ENCODE measurements at regions not wholly inside any gene's neighbourhood (a gene's known extent, or its start where the extent isn't known, plus 50 kb on each side); places are given as distances from the start of the nearest gene placed in this dataset.

DNA sequence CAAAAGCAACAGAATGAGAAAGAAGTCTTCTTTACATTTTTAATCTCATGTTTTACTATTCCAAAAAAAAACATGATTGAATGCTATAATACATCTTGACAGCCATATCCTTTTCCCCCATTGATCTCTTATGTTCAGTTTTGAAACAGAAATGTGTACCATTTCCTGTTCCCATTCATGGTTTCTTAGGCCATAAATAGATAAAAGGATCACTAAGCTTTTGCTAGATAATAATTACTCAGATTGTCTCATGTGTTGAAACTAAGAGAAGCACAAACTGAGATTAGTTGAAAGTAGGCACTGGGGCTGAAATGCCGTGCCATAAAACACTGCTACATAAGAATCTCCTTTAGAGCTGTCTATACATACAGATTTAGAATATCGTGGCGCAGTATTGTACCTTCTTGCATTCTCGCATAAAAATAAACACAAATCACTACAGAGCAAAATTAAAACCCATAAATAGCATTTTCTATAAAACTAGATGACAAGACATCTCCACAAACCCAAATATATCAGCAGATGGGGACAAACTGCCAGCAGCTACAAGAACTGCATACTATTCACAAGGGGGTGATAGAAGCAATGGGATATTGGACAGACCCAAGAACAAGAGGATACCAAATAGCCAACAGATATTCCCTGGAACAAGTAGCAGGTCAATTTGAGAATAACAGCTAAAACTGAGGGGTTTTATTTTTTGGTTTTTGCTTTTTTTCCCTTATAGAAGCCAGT, 405.3 kb upstream of the PRMT6 start:
- Histone ChIP-seq H3K4me3 (ENCODE audit: low read depth in 1 of 2, low read length in 2 of 2) (no peak overlapping the region), H3K79me2 (ENCODE audit: insufficient read depth, low read length) (no peaks in the 10 kb centered on the region), H2AFZ (ENCODE audit: low read depth, low read length) (no peak overlapping the region), H3K4me1 (ENCODE audit: insufficient read depth, low read length) (no peaks in the 10 kb centered on the region), H3K36me3 (ENCODE audit: insufficient read depth, low read length) (no peaks in the 10 kb centered on the region), H3K4me2 (ENCODE audit: insufficient read depth, low read length) (no peak overlapping the region), H3K27ac (ENCODE audit: low read length) (no peak overlapping the region), H3K27me3 (ENCODE audit: insufficient read depth, low read length, poor library complexity) (no peaks in the 10 kb centered on the region), H4K20me1 (ENCODE audit: insufficient read depth, low read length) (no peaks in the 10 kb centered on the region), H3K9ac (ENCODE audit: low read depth, low read length) (no peak overlapping the region), H3K9me3 (ENCODE audit: insufficient read depth, low read length, severe bottlenecking) (no peaks in the 10 kb centered on the region)
- no peak for TF ChIP-seq EZH2 (IDR thresholded peaks at IDR 0.05; ENCODE audit: borderline replicate concordance, low read depth, low read length, severe bottlenecking)
- TF ChIP-seq, protein P1, sequence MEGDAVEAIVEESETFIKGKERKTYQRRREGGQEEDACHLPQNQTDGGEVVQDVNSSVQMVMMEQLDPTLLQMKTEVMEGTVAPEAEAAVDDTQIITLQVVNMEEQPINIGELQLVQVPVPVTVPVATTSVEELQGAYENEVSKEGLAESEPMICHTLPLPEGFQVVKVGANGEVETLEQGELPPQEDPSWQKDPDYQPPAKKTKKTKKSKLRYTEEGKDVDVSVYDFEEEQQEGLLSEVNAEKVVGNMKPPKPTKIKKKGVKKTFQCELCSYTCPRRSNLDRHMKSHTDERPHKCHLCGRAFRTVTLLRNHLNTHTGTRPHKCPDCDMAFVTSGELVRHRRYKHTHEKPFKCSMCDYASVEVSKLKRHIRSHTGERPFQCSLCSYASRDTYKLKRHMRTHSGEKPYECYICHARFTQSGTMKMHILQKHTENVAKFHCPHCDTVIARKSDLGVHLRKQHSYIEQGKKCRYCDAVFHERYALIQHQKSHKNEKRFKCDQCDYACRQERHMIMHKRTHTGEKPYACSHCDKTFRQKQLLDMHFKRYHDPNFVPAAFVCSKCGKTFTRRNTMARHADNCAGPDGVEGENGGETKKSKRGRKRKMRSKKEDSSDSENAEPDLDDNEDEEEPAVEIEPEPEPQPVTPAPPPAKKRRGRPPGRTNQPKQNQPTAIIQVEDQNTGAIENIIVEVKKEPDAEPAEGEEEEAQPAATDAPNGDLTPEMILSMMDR (IDR thresholded peaks at IDR 0.05; ENCODE audit: borderline replicate concordance, extremely low read depth, low read length, poor library complexity, severe bottlenecking): no peak
- ATAC-seq (ENCODE audit: insufficient read depth, low read depth): no peak
- no peak for DNase-seq

DNA sequence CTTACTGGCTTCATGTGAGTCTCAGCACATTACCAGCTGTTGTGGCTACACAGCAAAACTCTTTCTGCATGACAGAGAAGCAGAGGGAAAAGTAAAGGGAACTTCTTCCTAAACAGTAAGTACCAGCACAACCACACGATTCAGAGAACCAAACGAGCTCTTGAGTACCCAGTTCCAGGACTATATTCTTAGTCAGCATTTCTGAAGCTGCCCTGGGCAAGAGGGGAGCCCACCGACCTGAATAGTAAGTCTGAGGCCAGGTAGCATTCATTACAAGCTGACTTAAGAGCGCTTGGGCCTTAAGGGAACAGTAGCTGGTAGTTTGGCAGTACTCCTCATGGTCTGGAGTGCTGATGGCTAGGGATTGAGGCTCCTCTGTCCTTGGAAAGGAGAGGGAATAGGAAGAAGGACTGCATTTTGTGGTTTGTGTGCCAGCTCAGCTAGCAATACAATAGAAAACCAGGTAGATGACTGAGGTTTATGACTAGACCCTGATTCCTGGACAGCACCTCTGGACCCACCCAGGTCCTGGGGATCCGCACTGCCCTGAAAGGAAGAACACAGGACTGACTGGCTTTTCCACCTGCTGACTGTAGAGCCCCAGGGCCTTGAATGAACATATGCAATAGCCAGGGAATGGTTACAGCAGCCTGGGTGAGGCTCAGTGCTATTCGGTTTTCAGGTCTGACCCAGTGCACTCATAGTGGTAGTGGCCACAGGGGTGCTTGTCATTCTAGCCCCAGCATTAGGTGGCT, 396.8 kb upstream of the PRMT6 start:
- Histone ChIP-seq H3K27me3 (ENCODE audit: insufficient read depth, low read length, poor library complexity) (no peaks in the 10 kb centered on the region), H3K79me2 (ENCODE audit: insufficient read depth, low read length) (no peaks in the 10 kb centered on the region), H4K20me1 (ENCODE audit: insufficient read depth, low read length) (no peaks in the 10 kb centered on the region), H3K4me3 (ENCODE audit: low read depth in 1 of 2, low read length in 2 of 2) (no peak overlapping the region), H3K9ac (ENCODE audit: low read depth, low read length) (no peak overlapping the region), H2AFZ (ENCODE audit: low read depth, low read length) (no peak overlapping the region), H3K9me3 (ENCODE audit: insufficient read depth, low read length, severe bottlenecking) (no peaks in the 10 kb centered on the region), H3K27ac (ENCODE audit: low read length) (no peak overlapping the region), H3K36me3 (ENCODE audit: insufficient read depth, low read length) (no peaks in the 10 kb centered on the region), H3K4me1 (ENCODE audit: insufficient read depth, low read length) (no peaks in the 10 kb centered on the region), H3K4me2 (ENCODE audit: insufficient read depth, low read length) (no peak overlapping the region)
- TF ChIP-seq, protein P1 (IDR thresholded peaks at IDR 0.05; ENCODE audit: borderline replicate concordance, extremely low read depth, low read length, poor library complexity, severe bottlenecking): no peak
- no peak for TF ChIP-seq EZH2 (IDR thresholded peaks at IDR 0.05; ENCODE audit: borderline replicate concordance, low read depth, low read length, severe bottlenecking)
- no peak for DNase-seq
- no peak for ATAC-seq (ENCODE audit: insufficient read depth, low read depth)

DNA sequence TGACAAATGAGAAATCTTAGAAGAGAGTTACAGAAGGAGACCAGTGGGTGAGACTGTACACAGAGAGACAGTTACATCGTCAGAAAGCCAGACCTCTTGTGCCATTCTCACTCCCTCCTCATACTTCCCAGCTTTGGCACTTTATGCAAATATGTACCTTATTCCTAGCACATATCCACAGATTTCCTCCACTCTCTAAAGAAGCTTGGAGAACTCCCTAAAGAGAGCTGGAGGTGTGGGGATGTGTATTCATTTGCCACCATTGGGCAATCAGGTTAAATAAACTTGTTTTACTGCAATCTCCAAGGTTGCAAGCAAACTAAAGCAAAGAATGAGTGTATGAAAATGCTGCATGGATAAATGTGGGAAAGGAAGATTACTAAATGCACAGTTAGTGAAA, 380.9 kb upstream of the PRMT6 start:
- Histone ChIP-seq H2AFZ (ENCODE audit: low read depth, low read length) (no peak overlapping the region), H3K36me3 (ENCODE audit: insufficient read depth, low read length) (no peaks in the 10 kb centered on the region), H4K20me1 (ENCODE audit: insufficient read depth, low read length) (no peaks in the 10 kb centered on the region), H3K4me2 (ENCODE audit: insufficient read depth, low read length) (no peak overlapping the region), H3K27ac (ENCODE audit: low read length) (no peak overlapping the region), H3K9ac (ENCODE audit: low read depth, low read length) (no peak overlapping the region), H3K79me2 (ENCODE audit: insufficient read depth, low read length) (no peaks in the 10 kb centered on the region), H3K4me1 (ENCODE audit: insufficient read depth, low read length) (no peaks in the 10 kb centered on the region), H3K4me3 (ENCODE audit: low read depth in 1 of 2, low read length in 2 of 2) (no peak overlapping the region), H3K27me3 (ENCODE audit: insufficient read depth, low read length, poor library complexity) (no peaks in the 10 kb centered on the region), H3K9me3 (ENCODE audit: insufficient read depth, low read length, severe bottlenecking) (no peaks in the 10 kb centered on the region)
- ATAC-seq (ENCODE audit: insufficient read depth, low read depth): no peak
- no peak for DNase-seq
- TF ChIP-seq EZH2 (IDR thresholded peaks at IDR 0.05; ENCODE audit: borderline replicate concordance, low read depth, low read length, severe bottlenecking): no peak
- TF ChIP-seq, protein P1 (IDR thresholded peaks at IDR 0.05; ENCODE audit: borderline replicate concordance, extremely low read depth, low read length, poor library complexity, severe bottlenecking): no peak
